Tibial artery (tissue), 4 donors: ENCODE measurements at regions not wholly inside any gene's neighbourhood (a gene's known extent, or its start where the extent isn't known, plus 50 kb on each side); places are given as distances from the start of the nearest gene placed in this dataset.
"Not testable (repeated sequence)": the region's sequence is repeated elsewhere in the genome, so short reads cannot be mapped to it uniquely, and the experiment has no call there.

Experiments
- DNase-seq, 2 donors: peaks; one replicate each; pipeline ENCODE4 v3.0.0-alpha.2; 2019
- H3K27ac ChIP-seq, 2 donors: fragments of 200-600 bp; sonication (generic) in 1 of 2; 1 replicate in 1 of 2; 2 replicates in 1 of 2; pipeline ENCODE4 v1.5.1; 2018 to 2019; ENCODE audit warnings: mild to moderate bottlenecking in 1 of 2
- H3K27me3 ChIP-seq, 2 donors: fragments of 200-600 bp; sonication (generic) in 1 of 2; one replicate each; pipeline versions ENCODE4 v1.5.1 to v1.6.0; 2016 to 2019
- H3K36me3 ChIP-seq, 3 donors: fragments of 200-600 bp; sonication (generic) in 2 of 3; one replicate each; pipeline ENCODE4 v1.5.1; 2016 to 2019; ENCODE audit warnings: mild to moderate bottlenecking in 2 of 3
- H3K4me1 ChIP-seq, 4 donors: fragments of 200-600 bp; sonication (generic) in 2 of 4; 1 replicate in 3 of 4; 2 replicates in 1 of 4; pipeline ENCODE4 v1.5.1; 2016 to 2019
- H3K4me3 ChIP-seq, 2 donors: fragments of 200-600 bp; sonication (generic) in 1 of 2; 1 replicate in 1 of 2; 2 replicates in 1 of 2; pipeline ENCODE4 v1.5.1; 2018 to 2019; ENCODE audit warnings: mild to moderate bottlenecking in 2 of 2
- H3K9me3 ChIP-seq, 3 donors: fragments of 200-600 bp; sonication (generic) in 1 of 3; one replicate each; pipeline ENCODE4 v1.5.1; 2016 to 2019
- intact Hi-C: fragments of 100-400 bp; cut with DNase I; formaldehyde crosslinking; loops from one replicate; pipeline ENCODE4 v1.15.0; 2023; ENCODE audit warnings: low total_unique reads
- TF ChIP-seq, protein P1 (sequence below), 2 experiments: fragments of 200-600 bp in 1 of 2; fragments of 450-650 bp in 1 of 2; IDR thresholded peaks; one replicate each; pipeline ENCODE4 v1.5.1; 2017 to 2019; ENCODE audit warnings: antibody characterized with exemption in 2 of 2, mild to moderate bottlenecking in 1 of 2, moderate library complexity in 1 of 2

DNA sequence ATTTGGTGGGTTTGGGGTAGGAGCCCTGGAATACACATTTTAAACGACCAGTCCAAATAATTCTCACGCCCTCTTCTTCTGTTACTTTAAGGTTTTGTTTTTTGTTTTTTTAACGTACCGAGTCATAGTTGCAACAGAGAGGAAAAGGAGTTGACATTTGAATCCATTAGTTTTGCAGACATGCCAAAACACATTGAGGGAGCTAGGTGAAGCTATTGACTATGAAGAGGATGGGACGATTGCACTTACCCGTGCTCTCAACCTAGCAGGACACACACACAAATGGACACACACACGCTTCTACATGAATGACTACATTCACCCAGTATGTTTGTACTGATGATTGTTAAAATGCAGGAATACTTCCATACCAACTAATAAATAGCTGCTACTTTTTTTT is 54.3 kb upstream of the CIT start:
- no peak for DNase-seq

DNA sequence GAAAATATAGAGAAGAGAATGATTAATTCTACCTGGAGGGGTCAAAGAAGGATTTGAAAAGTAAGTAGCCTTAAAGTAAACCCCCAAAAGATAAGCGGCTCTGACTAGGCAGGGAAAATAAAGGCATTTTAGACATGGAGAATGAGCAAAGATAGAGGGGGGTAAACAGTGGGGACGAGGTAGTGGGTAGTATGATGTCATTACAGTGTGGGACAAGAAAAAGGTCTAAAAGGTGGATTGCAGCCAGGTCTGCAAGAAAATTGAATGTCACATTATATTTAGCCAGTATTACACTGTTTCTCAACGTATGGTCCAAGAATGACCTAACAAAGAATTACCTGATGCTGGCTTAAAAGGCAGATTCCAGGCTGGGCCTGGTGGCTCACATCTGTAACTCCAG is 55.8 kb upstream of the CIT start:
- no peak for DNase-seq
- no peaks in the 10 kb centered on the region for H3K36me3 ChIP-seq
- no peak overlapping the region for H3K4me3 ChIP-seq
- no peak overlapping the region for H3K27ac ChIP-seq
- H3K4me1 ChIP-seq: no peaks in the 10 kb centered on the region
- TF ChIP-seq, protein P1, sequence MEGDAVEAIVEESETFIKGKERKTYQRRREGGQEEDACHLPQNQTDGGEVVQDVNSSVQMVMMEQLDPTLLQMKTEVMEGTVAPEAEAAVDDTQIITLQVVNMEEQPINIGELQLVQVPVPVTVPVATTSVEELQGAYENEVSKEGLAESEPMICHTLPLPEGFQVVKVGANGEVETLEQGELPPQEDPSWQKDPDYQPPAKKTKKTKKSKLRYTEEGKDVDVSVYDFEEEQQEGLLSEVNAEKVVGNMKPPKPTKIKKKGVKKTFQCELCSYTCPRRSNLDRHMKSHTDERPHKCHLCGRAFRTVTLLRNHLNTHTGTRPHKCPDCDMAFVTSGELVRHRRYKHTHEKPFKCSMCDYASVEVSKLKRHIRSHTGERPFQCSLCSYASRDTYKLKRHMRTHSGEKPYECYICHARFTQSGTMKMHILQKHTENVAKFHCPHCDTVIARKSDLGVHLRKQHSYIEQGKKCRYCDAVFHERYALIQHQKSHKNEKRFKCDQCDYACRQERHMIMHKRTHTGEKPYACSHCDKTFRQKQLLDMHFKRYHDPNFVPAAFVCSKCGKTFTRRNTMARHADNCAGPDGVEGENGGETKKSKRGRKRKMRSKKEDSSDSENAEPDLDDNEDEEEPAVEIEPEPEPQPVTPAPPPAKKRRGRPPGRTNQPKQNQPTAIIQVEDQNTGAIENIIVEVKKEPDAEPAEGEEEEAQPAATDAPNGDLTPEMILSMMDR (IDR thresholded peaks at IDR 0.05): no peak
- H3K27me3 ChIP-seq: peaks cover 0 to 10% of the 10 kb centered on the region in 2 donors
- intact Hi-C loops: no loop called here
- no peaks in the 10 kb centered on the region for H3K9me3 ChIP-seq

More for the DNA sequence above, 54.3 kb upstream of the CIT start:
- Histone ChIP-seq H3K4me1 (no peaks in the 10 kb centered on the region), H3K4me3 (no peak overlapping the region), H3K27ac (no peak overlapping the region), H3K27me3 (peaks cover 0 to 10% of the 10 kb centered on the region in 2 donors), H3K9me3 (no peaks in the 10 kb centered on the region), H3K36me3 (no peaks in the 10 kb centered on the region)
- TF ChIP-seq, protein P1 (IDR thresholded peaks at IDR 0.05): no peak
- intact Hi-C loops: no loop called here

DNA sequence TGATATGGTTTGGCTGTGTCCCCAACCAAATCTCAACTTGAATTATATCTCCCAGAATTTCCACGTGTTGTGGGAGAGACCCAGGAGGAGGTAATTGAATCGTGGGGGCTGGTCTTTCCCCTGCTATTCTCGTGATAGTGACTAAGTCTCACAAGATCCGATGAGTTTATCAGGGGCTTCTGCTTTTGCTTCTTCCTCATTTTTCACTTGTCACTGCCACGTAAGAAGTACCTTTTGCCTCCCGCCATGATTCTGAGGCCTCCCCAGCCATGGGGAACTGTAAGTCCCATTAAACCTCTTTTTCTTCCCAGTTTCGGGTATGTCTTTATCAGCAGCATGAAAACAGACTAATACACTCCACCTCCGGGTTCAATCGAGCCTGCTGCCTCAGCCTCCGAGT is 54.3 kb upstream of the BICDL1 start:
- intact Hi-C loops, H3K4me1 ChIP-seq, H3K27ac ChIP-seq, H3K4me3 ChIP-seq, H3K9me3 ChIP-seq, DNase-seq, H3K36me3 ChIP-seq: not testable (repeated sequence)
- H3K27me3 ChIP-seq: peaks cover 0 to 18% of the 10 kb centered on the region in 2 donors

DNA sequence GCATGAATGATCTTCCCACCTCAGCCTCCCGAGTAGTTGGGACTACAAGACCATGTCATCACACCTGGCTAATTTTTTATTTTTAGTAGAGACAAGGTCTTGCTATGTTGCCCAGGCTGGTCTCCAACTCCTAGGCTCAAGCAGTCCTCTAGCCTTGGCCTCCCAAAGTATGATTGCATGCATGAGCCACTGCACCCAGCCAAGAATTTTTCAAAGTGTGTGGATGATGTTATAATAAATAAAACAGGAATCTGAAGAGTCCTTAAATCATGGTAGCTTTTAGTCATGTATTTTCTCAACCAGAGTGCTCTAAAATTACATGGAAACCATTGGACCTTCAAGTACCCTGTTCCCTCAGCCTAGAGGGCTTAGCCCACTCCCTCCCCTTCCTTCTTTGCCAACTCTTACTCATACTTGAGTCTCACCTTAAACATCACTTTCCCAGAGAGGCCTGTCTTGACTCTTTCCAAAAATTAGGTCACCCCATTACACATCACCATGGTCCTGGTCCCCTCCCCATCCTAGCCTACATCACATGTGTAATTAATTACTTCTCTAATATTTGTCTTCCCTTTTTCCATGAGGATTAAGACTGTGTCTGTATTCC is 52.2 kb upstream of the BICDL1 start:
- TF ChIP-seq, protein P1 (IDR thresholded peaks at IDR 0.05): no peak
- H3K27me3 ChIP-seq: peaks cover 0 to 13% of the 10 kb centered on the region in 2 donors
- no peak for DNase-seq
- no peaks in the 10 kb centered on the region for H3K36me3 ChIP-seq
- no peaks in the 10 kb centered on the region for H3K4me1 ChIP-seq
- H3K4me3 ChIP-seq: no peak overlapping the region
- intact Hi-C loops: no loop called here
- H3K9me3 ChIP-seq: no peaks in the 10 kb centered on the region
- H3K27ac ChIP-seq: no peak overlapping the region

DNA sequence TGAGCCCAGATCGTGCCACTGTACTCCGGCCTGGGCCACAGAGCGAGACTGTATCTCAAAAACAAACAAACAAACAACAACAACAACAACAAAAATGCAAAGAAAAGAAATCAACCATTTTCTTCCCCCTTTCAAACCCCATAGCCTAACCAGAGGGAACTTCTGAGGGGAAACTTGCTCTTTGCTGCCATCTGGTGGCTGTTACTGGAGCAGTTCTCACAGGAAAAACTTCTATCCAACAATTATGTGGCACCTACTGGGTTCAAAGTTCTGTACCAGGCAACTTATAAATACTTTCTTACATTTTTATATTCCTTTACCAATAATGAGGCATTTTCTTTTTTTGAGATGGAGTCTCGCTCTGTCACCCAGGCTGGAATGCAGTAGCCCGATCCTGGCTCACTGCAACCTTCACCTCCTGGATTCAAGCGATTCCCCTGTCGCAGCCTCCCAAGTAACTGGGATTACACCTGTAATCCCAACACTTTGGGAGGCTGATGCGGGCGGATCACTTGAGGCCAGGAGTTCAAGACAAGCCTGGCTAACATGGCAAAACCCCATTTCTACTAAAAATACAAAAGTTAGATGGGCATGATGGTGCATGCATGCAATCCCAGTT is 50.9 kb upstream of the BICDL1 start:
- DNase-seq: peak in 1 of 2 donors; percentile 37
- Histone ChIP-seq H3K36me3 (no peaks in the 10 kb centered on the region), H3K27ac (no peak overlapping the region), H3K4me3 (no peak overlapping the region), H3K27me3 (peaks cover 0 to 8% of the 10 kb centered on the region in 2 donors), H3K9me3 (no peaks in the 10 kb centered on the region), H3K4me1 (no peaks in the 10 kb centered on the region)
- intact Hi-C loops: no loop called here
- TF ChIP-seq, protein P1 (IDR thresholded peaks at IDR 0.05): peak; percentile 61 to 77
